ENCODE measurements at regions not wholly inside any gene's neighbourhood (a gene's known extent, or its start where the extent isn't known, plus 50 kb on each side); places are given as distances from the start of the nearest gene placed in this dataset.

GRCh38 chr2:101524806-101525430 lies 50.0 kb upstream of the RFX8 start:
- TF ChIP-seq CTCF (IDR thresholded peaks at IDR 0.05) (no peak), POLR2AphosphoS5 (IDR thresholded peaks at IDR 0.05) (no peak), EP300 (IDR thresholded peaks at IDR 0.05) (no peak)
